GM23338 (cell line): ENCODE measurements at regions not wholly inside any gene's neighbourhood (a gene's known extent, or its start where the extent isn't known, plus 50 kb on each side); places are given as distances from the start of the nearest gene placed in this dataset.
A peak's percentile ranks its signal among the peaks of the same experiment; 100 is the strongest.

Experiments
- ATAC-seq: fragments of 200-7000 bp; cut with Tn5 transposase; 3 replicates; pipeline ENCODE4 v1.9.1; 2020
- DNase-seq: peaks from one replicate; pipeline ENCODE4 v3.0.0-alpha.2; 2015; ENCODE audit warnings: low spot score
- H2AFZ ChIP-seq: fragments of 200-600 bp; sonication (generic); 2 replicates; pipeline ENCODE4 v1.8.0; 2016; ENCODE audit warnings: antibody characterized with exemption, mild to moderate bottlenecking, moderate library complexity
- H3F3A ChIP-seq: fragments of 200-600 bp; sonication (generic); replicated peaks from 2 replicates; pipeline ENCODE4 v1.8.0; 2017; ENCODE audit warnings: antibody characterized with exemption, mixed run types, low read depth
- H3K27ac ChIP-seq: fragments of 200-600 bp; sonication (generic); 2 replicates; pipeline ENCODE4 v1.6.1; 2016; ENCODE audit warnings: low read depth
- H3K27me3 ChIP-seq: fragments of 200-600 bp; sonication (generic); 2 replicates; pipeline ENCODE4 v1.8.0; 2016; ENCODE audit warnings: mild to moderate bottlenecking, mixed run types, moderate library complexity; ENCODE audit not compliant: insufficient read depth
- H3K36me3 ChIP-seq: fragments of 200-600 bp; sonication (generic); 2 replicates; pipeline ENCODE4 v1.8.0; 2016; ENCODE audit warnings: mild to moderate bottlenecking; ENCODE audit not compliant: insufficient read depth
- H3K4me1 ChIP-seq: fragments of 200-600 bp; sonication (generic); 2 replicates; pipeline ENCODE4 v1.8.0; 2016; ENCODE audit warnings: mild to moderate bottlenecking, moderate library complexity; ENCODE audit not compliant: insufficient read depth
- H3K4me2 ChIP-seq: fragments of 200-600 bp; sonication (generic); 2 replicates; pipeline ENCODE4 v1.7.1; 2017; ENCODE audit warnings: mixed run types
- H3K4me3 ChIP-seq: fragments of 200-600 bp; sonication (generic); 2 replicates; pipeline ENCODE4 v1.6.1; 2016; ENCODE audit warnings: mixed run types
- H3K79me2 ChIP-seq: fragments of 200-600 bp; sonication (generic); replicated peaks from 2 replicates; pipeline ENCODE4 v1.8.0; 2017; ENCODE audit warnings: mild to moderate bottlenecking; ENCODE audit not compliant: insufficient read depth
- H3K9me2 ChIP-seq: fragments of 200-600 bp; sonication (generic); 2 replicates; pipeline ENCODE4 v1.8.0; 2017; ENCODE audit not compliant: insufficient read depth
- H4K20me1 ChIP-seq: fragments of 200-600 bp; sonication (generic); replicated peaks from 2 replicates; pipeline ENCODE4 v1.8.0; 2017; ENCODE audit warnings: mild to moderate bottlenecking; ENCODE audit not compliant: insufficient read depth
- H3K27ac Mint-ChIP-seq: 2 replicates; pipeline ENCODE4 v1.8.0; 2020; ENCODE audit warnings: inconsistent platforms, mild to moderate bottlenecking, moderate library complexity, mixed read lengths
- H3K27me3 Mint-ChIP-seq: 3 replicates; pipeline ENCODE4 v1.8.0; 2022; ENCODE audit warnings: low read depth, mild to moderate bottlenecking, moderate library complexity, mixed read lengths, inconsistent platforms; ENCODE audit not compliant: insufficient read depth, poor library complexity
- H3K36me3 Mint-ChIP-seq: 3 replicates; pipeline ENCODE4 v1.8.0; 2021; ENCODE audit warnings: low read depth, mild to moderate bottlenecking, inconsistent platforms, moderate library complexity, mixed read lengths
- H3K4me1 Mint-ChIP-seq: 3 replicates; pipeline ENCODE4 v1.8.0; 2020; ENCODE audit warnings: mild to moderate bottlenecking, inconsistent platforms, mixed read lengths
- H3K4me3 Mint-ChIP-seq: 3 replicates; pipeline ENCODE4 v1.8.0; 2021; ENCODE audit warnings: moderate library complexity, mild to moderate bottlenecking, inconsistent platforms, mixed read lengths
- H3K9me3 Mint-ChIP-seq: 3 replicates; pipeline ENCODE4 v1.8.0; 2020; ENCODE audit warnings: moderate library complexity, mild to moderate bottlenecking, inconsistent platforms, mixed read lengths
- TF ChIP-seq, protein P1 (sequence below): fragments of 250-450 bp; sonication (Bioruptor Pico); IDR thresholded peaks from 2 replicates; pipeline ENCODE4 v1.5.0; 2020; ENCODE audit warnings: mild to moderate bottlenecking, moderate library complexity

DNA sequence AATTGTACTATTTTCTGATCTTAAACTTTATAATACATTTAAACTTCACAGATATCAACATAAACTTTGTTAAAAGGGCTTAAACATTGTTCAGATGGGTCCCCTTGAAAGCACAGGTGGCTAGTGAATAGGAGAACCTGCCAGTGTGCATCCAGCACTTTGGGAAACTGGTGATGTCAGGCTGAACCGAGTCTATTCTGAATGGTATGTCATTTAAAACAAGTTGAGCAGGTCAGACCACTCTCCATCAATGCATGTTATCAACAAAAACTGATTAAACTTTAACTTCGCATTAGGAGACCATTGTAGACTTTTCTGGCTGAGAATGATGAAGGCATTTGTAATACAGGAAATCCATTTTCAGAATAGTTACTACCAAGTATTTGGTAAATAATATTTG is 50.1 kb upstream of the FREM2 start:
- Histone ChIP-seq H3K36me3 (no peaks in the 10 kb centered on the region), H3K4me3 (no peak overlapping the region), H3K4me2 (no peak overlapping the region), H3K4me1 (no peaks in the 10 kb centered on the region), H3K79me2 (no peaks in the 10 kb centered on the region), H3K9me2 (no peaks in the 10 kb centered on the region), H2AFZ (no peak overlapping the region), H4K20me1 (no peaks in the 10 kb centered on the region), H3F3A (no peaks in the 10 kb centered on the region), H3K27ac (no peak overlapping the region), H3K27me3 (no peaks in the 10 kb centered on the region)
- Mint-ChIP-seq H3K36me3 (no peaks in the 10 kb centered on the region), H3K9me3 (no peaks in the 10 kb centered on the region), H3K27me3 (peaks cover 1% of the 10 kb centered on the region), H3K27ac (no peak overlapping the region), H3K4me3 (no peak overlapping the region), H3K4me1 (peaks cover 19% of the 10 kb centered on the region)
- ATAC-seq = no peak
- peak; percentile 21 for DNase-seq
- TF ChIP-seq, protein P1, sequence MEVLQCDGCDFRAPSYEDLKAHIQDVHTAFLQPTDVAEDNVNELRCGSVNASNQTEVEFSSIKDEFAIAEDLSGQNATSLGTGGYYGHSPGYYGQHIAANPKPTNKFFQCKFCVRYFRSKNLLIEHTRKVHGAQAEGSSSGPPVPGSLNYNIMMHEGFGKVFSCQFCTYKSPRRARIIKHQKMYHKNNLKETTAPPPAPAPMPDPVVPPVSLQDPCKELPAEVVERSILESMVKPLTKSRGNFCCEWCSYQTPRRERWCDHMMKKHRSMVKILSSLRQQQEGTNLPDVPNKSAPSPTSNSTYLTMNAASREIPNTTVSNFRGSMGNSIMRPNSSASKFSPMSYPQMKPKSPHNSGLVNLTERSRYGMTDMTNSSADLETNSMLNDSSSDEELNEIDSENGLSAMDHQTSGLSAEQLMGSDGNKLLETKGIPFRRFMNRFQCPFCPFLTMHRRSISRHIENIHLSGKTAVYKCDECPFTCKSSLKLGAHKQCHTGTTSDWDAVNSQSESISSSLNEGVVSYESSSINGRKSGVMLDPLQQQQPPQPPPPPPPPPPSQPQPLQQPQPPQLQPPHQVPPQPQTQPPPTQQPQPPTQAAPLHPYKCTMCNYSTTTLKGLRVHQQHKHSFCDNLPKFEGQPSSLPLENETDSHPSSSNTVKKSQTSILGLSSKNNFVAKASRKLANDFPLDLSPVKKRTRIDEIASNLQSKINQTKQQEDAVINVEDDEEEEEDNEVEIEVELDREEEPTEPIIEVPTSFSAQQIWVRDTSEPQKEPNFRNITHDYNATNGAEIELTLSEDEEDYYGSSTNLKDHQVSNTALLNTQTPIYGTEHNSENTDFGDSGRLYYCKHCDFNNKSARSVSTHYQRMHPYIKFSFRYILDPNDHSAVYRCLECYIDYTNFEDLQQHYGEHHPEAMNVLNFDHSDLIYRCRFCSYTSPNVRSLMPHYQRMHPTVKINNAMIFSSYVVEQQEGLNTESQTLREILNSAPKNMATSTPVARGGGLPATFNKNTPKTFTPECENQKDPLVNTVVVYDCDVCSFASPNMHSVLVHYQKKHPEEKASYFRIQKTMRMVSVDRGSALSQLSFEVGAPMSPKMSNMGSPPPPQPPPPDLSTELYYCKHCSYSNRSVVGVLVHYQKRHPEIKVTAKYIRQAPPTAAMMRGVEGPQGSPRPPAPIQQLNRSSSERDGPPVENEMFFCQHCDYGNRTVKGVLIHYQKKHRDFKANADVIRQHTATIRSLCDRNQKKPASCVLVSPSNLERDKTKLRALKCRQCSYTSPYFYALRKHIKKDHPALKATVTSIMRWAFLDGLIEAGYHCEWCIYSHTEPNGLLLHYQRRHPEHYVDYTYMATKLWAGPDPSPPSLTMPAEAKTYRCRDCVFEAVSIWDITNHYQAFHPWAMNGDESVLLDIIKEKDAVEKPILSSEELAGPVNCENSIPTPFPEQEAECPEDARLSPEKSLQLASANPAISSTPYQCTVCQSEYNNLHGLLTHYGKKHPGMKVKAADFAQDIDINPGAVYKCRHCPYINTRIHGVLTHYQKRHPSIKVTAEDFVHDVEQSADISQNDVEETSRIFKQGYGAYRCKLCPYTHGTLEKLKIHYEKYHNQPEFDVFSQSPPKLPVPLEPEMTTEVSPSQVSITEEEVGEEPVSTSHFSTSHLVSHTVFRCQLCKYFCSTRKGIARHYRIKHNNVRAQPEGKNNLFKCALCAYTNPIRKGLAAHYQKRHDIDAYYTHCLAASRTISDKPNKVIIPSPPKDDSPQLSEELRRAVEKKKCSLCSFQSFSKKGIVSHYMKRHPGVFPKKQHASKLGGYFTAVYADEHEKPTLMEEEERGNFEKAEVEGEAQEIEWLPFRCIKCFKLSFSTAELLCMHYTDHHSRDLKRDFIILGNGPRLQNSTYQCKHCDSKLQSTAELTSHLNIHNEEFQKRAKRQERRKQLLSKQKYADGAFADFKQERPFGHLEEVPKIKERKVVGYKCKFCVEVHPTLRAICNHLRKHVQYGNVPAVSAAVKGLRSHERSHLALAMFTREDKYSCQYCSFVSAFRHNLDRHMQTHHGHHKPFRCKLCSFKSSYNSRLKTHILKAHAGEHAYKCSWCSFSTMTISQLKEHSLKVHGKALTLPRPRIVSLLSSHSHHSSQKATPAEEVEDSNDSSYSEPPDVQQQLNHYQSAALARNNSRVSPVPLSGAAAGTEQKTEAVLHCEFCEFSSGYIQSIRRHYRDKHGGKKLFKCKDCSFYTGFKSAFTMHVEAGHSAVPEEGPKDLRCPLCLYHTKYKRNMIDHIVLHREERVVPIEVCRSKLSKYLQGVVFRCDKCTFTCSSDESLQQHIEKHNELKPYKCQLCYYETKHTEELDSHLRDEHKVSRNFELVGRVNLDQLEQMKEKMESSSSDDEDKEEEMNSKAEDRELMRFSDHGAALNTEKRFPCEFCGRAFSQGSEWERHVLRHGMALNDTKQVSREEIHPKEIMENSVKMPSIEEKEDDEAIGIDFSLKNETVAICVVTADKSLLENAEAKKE (CRISPR knock-in tag) = no peak
